ENCODE measurements at regions not wholly inside any gene's neighbourhood (a gene's known extent, or its start where the extent isn't known, plus 50 kb on each side); places are given as distances from the start of the nearest gene placed in this dataset.

DNA sequence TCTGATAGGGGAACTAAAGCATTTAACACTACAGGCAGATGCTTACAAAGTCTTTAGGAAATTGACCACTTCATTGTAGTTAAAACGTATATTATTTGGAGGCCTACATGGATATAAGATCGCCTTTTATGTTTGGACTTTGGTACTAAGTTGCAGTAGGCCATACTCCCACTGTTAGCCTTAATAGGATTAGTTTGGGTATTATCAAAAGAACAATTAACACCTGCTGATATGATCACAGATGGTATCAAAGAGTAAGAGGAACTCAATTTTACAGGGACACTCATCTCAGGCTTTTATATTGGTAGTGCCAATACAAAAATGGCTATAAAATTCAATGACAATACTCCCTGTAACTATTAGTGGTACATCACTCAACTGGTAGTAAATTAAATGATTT lies 1183.0 kb downstream of the MAT2B start:
- DNase-seq (ENCODE audit: low read depth): no peak

DNA sequence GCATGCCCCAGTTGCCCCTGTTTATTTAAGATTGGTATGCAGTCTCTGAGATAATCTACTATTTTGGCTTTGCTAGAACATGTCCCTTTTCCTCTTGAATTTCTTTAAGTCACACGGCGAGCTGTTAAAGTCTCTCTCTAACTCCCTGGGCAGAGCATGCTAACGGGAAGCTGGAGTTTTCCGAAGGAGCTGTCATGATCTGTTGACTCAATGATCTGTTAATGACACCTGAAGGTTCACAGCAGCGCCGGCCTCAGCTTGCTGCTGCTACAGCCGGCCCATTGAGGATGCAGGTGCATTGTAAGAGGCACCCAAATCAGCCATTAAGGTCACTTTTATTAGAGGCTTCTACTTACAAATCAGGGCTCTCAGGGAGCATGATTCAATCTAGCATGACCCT lies 1203.4 kb downstream of the MAT2B start:
- DNase-seq (ENCODE audit: low read depth): no peak

DNA sequence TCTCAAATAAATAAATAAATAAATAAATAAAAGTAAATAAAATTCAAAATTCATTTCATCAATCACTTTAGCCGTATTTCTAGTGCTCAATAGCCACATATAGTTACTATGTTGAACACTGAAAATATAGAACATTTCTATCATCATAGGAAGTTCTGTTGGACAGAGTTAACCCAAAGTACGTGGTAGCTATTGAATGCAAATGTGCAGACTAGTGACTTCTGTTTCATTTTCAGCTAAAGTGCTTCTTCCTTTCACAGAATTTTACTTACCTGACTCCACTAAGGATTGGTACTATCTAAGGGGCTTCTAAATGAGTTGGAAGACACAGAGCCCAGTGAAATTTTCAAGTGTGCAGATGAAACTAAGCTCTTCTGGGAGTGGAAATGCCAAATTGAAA lies 1208.3 kb downstream of the MAT2B start:
- DNase-seq (ENCODE audit: low read depth): no peak

DNA sequence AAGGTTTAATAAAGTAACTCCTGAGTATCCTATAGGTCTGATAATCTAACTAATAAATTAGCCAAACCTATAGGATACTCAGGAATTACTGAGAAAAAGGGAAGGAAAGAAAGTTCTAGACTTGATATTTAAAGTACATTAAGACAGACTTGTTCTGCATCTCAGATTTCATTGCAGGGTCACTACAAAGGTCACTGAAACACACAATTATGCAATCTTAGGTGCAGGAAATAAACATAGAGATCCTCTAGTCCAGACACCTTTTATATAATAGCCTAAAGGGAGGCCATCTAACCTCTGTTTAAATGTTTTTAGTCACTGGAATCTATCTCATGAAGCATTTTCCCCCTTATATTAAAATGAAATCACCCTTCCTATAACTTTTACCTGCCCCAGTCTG lies 1215.7 kb downstream of the MAT2B start:
- no peak for DNase-seq (ENCODE audit: low read depth)

DNA sequence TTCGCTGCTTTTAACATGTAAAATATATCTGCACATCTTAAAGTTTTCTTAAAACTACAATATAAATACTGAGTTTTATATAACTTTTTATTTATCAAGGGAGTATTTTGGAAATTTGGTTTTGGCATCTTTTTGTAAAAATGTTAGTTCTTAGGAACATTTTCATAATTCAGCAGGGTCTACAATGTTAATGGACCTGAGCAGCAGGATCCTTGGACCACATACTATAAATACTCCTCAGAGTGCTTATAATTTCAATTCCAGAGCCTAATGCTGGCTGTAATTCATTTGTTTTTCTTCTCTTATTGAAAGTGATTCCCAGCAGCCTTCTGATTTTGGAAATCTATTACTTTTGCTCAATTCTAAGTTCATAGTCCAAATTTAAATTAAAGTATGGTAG lies 1216.2 kb downstream of the MAT2B start:
- no peak for DNase-seq (ENCODE audit: low read depth)

DNA sequence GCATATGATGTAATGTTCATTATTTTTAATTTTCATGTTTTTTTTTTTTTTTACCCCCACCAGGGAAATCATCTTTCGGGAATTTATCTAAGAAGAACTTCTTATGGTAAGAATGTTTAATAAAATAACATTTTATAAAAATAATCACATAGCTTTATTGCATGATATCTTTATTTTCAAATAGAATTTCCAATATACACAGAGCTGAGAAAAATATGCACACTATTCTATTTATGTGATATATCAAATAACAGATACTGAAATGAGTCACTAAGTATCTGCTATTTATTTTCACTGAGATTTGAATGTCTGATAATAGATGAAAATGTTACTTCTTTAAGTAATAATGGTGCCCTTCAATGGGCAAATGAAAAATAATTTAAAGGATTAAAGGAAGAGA lies 1217.3 kb downstream of the MAT2B start:
- no peak for DNase-seq (ENCODE audit: low read depth)

DNA sequence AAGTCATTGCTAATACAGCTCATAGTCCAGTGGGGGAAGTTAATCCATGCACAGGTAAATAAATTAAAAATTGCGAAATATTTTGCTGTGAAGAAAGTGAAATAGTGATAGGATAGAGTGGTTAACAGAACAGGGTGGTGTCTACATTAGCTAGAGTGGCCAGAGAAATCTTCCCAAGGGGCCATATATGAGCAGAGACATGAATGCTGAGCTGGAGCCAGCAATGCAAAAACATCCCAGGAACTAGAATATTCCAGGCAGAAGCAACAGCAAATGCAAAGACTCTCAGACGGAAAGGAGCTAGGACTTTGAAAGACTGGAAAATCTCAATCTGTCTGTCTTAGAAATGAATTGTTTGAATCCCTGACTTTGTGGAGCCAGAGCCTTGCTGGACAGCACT lies 1221.6 kb downstream of the MAT2B start:
- no peak for DNase-seq (ENCODE audit: low read depth)

DNA sequence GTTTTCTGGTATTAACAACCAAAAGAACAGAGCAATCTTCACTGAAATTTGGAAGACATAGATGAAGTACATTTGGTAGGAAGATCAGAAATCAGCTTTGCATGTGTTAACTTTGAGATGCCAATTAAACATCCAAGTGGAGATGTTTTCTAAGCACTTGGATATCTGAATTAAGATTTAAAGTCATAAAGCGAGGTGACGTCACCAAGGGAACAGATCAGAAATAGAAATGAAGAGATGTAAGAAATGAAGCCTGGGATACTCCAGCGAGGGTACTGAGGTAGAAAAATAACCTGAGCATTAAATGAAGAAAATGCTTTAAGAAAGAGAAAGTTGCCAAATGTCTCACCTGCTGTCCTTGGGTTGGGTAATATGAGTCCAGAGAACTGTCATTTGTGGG lies 1223.3 kb downstream of the MAT2B start:
- no peak for DNase-seq (ENCODE audit: low read depth)

DNA sequence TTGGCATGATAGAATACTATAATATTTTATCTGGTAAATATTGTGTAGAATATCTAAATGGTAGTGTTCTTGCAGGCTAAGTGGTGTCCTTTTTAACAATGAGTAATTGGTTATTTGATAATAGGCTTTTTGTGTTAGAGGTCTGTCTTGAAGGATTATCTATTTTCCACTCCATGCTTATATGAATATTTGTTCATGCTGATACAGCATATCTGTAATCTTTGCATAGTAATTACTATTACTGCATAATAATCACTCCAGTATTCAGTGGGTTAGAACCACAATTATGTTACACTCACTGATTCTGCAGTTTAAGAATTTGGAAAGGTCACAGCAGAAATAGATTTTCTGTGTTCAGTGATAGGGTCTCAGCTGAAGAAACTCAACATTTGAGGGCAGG lies 1229.9 kb downstream of the MAT2B start:
- no peak for DNase-seq (ENCODE audit: low read depth)

DNA sequence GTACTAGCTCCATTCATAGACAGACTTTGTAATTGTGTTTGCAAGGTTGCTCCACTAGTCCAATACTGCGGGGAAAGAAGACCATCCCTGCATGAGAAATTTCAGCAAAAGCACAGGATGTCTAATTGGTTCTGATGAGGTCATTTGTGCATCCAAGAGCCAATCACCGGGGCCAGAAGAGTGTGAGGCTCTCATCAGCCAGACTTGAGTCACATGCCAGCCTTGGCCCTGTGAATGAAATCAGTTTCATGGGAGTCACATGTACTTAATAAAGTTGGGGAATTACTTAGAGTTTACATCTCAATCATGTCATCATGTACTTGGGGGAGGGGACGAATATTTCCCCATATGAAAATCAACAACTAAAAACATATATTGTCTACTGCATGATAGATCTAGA lies 1236.0 kb downstream of the MAT2B start:
- DNase-seq (ENCODE audit: low read depth): no peak

DNA sequence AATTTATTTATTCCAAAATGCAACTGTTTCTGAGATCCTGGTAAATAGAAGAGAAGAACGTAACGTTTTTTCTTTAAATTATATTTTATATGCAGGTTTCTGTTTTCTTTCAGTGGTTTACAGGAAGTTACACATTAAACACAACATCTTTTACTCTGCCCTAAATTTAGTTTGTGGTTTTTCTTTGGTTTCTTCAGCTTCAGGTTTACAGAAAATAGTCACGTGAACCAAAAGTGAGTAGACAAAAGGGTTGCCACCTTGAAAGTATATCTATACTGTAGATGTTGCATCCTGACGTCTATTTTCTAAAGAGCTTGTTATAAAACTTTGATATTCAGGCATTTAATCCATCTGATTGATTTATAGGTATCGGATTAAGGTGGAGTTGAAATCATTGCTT lies 1236.6 kb downstream of the MAT2B start:
- no peak for DNase-seq (ENCODE audit: low read depth)

DNA sequence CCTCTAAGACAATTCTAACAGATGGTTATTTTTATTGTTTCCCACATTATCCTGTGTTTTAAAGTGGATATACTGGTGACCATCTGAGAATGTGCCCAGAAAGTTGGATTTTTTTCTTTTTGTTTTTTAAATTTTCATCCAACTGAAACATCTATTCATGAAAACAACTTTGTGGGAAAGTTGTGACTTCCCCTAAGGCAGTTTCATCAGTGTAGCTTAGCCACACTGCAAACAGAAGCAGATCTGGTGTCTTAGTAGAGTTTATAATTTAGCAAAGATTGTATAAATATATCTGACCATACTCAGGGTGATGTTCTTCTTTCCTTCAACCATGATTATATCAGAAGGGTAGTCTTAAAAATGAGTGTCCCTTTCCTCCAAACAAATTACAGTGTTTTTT lies 1241.3 kb downstream of the MAT2B start:
- DNase-seq (ENCODE audit: low read depth): no peak

DNA sequence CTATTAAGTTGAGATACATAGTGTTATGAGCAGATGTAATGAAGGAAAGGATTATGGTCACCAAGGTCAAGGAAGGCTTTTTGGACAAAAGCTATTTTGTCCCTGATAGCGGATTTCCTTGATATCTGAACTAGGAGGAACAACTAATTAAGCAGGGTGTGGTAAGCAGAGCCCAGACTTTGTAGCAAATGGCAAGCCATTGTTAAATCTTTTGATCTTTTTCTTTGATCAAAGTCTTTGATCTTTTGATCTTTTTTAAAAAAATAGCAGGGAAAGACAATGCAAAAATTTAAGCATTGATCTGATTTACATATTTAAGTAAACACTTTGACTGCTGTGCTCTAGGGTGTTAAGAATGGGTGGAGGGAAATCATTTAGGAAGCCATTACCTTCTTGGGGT lies 1242.0 kb downstream of the MAT2B start:
- no peak for DNase-seq (ENCODE audit: low read depth)

DNA sequence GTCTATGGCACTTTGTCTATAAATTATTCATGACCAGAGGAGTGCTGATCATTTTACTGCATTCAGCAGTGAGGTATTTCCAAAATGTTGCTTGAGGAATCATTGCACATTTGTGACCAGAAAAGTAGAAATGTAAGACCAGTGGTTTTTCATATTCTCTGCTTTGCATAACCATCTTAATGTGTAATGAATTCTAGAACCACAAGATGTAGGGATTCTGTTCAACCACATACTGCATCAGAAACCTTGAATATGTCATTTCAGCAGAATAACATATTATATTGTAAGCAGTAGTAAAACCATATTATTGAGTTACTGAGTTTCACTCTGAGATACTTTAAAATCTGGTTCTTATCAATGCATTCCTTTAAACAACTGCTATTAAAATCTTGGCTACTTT lies 1243.4 kb downstream of the MAT2B start:
- DNase-seq (ENCODE audit: low read depth): no peak

DNA sequence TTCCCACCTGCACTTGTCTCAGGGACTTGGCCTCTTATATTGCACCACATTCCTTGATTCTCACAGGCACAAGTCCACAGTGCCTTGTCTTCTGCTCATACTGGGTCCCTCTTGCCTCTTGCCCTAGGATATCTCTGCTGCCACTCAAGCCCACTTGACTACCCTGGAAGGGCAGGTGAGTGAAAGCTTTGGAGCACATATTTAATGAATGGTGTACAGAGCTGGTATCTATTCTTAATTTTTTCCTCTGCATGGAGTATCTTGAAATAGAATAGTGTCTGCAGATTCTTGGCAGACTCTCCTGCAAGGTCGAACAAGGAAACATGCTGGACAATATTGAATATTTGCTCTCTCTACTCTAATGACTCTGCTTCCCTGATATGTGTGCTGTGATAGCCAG lies 1248.0 kb downstream of the MAT2B start:
- no peak for DNase-seq (ENCODE audit: low read depth)

DNA sequence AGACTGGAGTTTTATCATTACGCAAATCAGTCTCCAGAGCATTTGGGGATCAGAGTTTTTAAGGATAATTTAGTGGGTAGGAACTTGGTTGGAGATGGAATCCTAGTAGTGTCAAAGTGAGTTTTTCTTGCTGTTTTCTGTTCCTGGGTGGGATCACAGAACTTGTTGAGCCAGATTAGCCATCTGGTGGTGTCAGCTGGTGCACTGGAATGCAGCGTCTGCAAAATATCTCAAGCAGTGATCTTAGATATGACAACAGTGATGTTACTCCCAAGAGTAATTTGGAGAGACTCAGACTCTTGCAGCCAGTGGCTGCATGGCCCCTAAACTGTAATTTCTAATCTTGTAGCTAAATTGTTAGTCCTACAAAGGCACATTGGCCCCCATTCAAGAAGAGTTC lies 1257.8 kb downstream of the MAT2B start:
- DNase-seq (ENCODE audit: low read depth): no peak

DNA sequence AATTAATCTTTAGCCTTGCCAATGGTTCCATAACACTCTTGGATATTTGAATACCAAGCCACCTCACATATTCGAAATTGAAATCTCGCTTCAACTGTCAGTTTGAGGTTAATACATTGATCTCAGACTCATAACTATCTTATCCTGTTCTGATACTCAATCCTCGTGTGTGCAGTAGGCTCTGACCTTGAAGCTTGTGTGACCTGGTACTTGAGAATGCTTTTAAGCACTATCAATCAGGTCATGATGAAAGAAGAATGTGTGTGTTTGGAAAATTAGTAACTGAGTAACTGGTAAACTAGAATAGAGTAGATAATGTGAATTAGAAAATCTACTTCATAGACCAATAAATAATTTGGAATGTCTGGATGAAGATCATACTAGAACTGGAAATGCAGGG lies 1266.7 kb downstream of the MAT2B start:
- no peak for DNase-seq (ENCODE audit: low read depth)

DNA sequence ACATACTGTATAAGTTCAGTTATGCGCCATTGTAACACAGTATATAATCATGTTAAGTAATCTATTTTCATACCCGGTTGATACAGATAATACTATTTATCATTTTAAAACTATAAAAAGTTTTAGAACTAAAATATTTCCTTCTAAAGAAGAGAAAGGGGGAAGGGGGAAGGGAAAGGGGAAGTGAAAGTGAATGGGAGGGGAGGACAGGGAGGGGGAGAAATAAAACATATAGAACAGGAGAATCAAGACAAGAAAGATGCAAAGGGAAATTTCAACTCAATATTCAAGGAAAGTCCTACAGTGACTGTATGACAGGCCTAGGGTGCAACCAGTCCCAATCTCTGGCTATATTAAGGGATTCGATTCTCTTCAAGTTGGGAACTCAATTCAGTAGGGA lies 1278.8 kb downstream of the MAT2B start:
- DNase-seq (ENCODE audit: low read depth): no peak

DNA sequence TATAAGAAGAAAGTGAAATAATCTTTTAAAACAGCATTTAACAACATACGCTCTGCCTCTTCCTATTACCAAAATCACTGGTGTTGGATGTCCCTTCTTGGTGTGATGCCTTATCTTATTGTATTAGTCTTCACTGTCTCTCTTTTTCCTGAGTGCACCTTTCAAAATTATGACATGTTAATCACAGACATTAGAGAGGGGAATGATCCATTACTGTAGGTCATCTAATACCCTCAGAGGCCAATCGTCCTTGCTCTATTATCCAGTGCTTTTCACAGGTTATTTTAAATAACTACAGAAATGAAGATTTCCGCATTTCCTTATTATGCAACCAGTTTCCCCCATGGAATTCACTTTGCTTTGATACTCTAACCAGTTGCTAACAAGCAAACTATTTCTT lies 1292.7 kb downstream of the MAT2B start:
- no peak for DNase-seq (ENCODE audit: low read depth)

DNA sequence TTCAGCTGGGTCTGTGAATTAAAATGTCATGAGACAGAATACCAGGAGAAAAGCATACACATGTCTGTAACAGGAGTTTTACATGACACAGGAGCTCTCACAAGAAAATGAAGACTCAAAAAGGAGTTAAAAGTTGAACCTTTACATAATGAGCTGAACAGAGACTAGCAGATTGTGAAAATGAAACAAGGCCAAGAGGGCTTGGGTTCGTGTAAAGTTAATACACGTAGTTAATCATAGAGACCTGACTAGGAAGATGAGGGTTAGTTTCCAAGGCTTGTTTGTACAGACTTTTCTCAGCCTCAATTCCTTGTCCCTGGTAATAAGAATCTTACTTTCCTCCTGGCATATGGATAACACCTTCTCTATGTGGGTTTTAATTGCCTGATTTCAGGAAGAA lies 1294.0 kb downstream of the MAT2B start:
- no peak for DNase-seq (ENCODE audit: low read depth)

DNA sequence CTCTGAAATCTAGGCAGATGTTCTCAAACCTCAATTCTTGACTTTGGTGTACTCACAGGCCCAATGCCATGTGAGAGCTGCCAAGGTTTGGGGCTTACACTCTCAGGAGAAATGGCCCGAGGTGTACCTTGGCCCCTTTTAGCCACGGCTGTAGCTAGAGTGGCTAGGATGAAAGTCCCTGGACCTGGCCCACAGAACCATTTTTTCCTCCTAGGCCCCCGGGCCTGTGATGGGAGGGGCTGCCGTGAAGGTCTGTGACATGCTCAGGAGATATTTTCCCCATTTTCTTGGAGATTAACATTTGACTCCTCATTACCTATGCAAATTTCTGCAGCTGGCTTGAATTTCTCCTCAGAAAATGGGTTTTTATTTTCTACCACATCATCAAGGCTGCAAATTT lies 1296.5 kb downstream of the MAT2B start:
- DNase-seq (ENCODE audit: low read depth): no peak

DNA sequence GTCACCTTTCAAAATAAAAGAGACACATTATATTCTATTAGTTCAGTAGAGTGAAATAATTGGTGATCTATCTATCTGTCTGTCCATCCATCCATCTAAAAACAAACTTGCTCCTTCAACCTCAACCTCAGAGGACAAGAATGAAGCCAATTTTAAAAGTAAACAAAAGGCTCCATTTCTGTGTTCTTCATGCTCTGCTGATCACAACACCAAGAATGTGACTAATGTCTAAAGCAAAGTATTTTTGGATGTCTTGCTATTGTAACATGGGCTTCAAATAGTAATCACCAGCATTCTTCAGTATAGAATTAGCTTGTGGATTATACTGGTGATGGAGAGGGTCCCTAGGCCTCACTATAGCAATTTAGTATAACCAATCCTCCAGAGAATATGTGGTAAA lies 1304.4 kb downstream of the MAT2B start:
- DNase-seq (ENCODE audit: low read depth): no peak

DNA sequence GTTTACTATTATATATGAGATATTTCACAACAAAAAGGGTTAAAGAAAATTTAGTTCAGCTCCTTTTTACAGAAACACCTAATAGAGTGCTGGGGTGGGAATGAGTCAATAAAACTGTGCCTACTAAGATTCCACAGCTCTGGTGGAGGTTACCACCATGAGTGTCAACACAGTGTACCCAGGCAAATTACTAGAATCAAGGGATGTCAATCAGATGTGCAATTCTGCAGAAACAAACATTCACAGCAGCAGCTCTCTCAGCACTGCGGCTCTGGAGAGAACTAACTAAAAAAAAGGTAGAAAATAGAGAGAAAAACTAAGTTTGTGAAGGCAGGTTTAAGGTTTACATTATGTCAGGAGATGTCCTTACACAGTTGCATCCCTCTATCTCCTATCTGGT lies 1313.0 kb downstream of the MAT2B start:
- DNase-seq (ENCODE audit: low read depth): no peak

DNA sequence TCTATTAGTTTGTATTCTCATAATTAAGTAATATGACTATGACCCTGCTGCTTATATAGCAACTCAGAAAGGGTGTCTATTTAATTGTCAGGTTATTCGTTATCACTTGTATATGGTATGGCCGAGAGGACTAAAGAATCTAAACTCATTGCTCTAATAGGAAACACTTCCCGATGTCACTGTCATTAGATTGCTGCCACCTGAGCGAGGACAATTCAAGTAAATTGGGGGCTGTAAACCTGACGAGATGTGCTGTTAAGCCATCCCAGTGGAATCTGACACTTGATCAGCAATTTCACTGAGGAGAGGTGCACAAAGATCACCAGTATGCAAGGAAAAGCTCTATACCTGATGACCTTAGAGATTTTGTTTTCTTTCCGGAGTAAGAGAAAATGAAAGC lies 1319.3 kb downstream of the MAT2B start:
- no peak for DNase-seq (ENCODE audit: low read depth)

DNA sequence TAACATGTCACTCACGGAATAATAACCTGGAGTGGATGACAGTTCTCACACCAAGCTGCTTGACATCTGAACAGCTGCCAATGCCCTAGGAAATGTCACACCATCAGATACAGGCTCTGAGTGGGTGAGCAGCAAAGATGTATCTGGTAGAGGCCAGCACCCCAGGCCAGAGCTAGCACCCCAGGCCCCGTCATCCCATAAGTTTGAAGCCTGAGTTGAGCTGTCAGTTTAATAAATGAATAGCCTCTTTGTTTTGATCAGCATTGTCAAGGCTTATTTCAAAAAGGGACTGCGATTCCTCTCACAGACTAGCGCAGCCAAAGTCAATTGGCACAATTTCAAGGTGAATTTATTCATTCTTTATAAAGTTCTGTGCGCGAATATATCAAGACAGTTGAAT lies 1327.1 kb downstream of the MAT2B start:
- no peak for DNase-seq (ENCODE audit: low read depth)

DNA sequence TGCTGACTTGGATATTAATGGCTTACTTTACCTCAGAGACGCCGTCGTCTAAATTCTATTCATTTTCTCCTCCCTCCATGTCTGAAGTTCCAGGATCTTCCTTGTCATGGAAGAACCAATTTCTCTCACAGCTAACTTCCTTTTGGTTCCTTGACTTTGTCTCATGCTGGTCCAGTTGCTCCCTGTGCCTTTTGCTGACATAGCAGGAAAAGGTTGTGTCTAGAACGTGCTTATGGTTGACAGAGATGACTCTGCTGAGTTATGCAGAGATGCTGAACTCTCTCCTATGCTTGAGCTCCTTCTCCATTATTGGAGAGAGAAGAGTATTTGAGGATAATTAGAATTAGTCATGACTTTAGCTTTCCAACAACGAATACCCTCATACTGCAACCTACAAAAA lies 1338.9 kb downstream of the MAT2B start:
- no peak for DNase-seq (ENCODE audit: low read depth)

Data from GM04504 (cell line).